ENCODE measurements at regions not wholly inside any gene's neighbourhood (a gene's known extent, or its start where the extent isn't known, plus 50 kb on each side); places are given as distances from the start of the nearest gene placed in this dataset.

- H3K36me3 Mint-ChIP-seq, result peaks cover 1% of the 10 kb centered on the region
- no peak for TF ChIP-seq CTCF (conservative IDR thresholded peaks at IDR 0.05)
- no peak overlapping the region for H3K4me3 Mint-ChIP-seq
- peaks cover 73% of the 10 kb centered on the region for H3K4me1 Mint-ChIP-seq (ENCODE audit: unreplicated experiment)
- no peak for DNase-seq (ENCODE audit: extremely low spot score, unreplicated experiment)
- no peaks in the 10 kb centered on the region for H3K9me3 Mint-ChIP-seq
- H3K27me3 Mint-ChIP-seq, result peaks cover 3% of the 10 kb centered on the region
- no peak overlapping the region for H3K27ac Mint-ChIP-seq
Measured at GRCh38 chr2:16327326-16327725, 338.3 kb downstream of the CYRIA start.

- DNase-seq (ENCODE audit: extremely low spot score, unreplicated experiment), result no peak
- peaks cover 75% of the 10 kb centered on the region for H3K4me1 Mint-ChIP-seq (ENCODE audit: unreplicated experiment)
- TF ChIP-seq CTCF (conservative IDR thresholded peaks at IDR 0.05), result no peak
- H3K9me3 Mint-ChIP-seq, result no peaks in the 10 kb centered on the region
- peaks cover 3% of the 10 kb centered on the region for H3K27me3 Mint-ChIP-seq
- no peak overlapping the region for H3K27ac Mint-ChIP-seq
- H3K4me3 Mint-ChIP-seq, result no peak overlapping the region
- H3K36me3 Mint-ChIP-seq, result no peaks in the 10 kb centered on the region
Measured at GRCh38 chr2:16326711-16327300, 338.8 kb downstream of the CYRIA start.

- H3K9me3 Mint-ChIP-seq, result no peaks in the 10 kb centered on the region
- no peaks in the 10 kb centered on the region for H3K36me3 Mint-ChIP-seq
- no peak overlapping the region for H3K4me3 Mint-ChIP-seq
- no peak overlapping the region for H3K27ac Mint-ChIP-seq
- H3K4me1 Mint-ChIP-seq (ENCODE audit: unreplicated experiment), result peaks cover 68% of the 10 kb centered on the region
- H3K27me3 Mint-ChIP-seq, result peaks cover 3% of the 10 kb centered on the region
- DNase-seq (ENCODE audit: extremely low spot score, unreplicated experiment), result no peak
- TF ChIP-seq CTCF (conservative IDR thresholded peaks at IDR 0.05), result no peak
Measured at GRCh38 chr2:16325976-16326510, 339.6 kb downstream of the CYRIA start.

GRCh38 chr2:16325016-16325975 is 340.3 kb downstream of the CYRIA start:
- Mint-ChIP-seq H3K27ac (peak overlapping the region; percentile 14), H3K4me3 (no peak overlapping the region), H3K27me3 (peaks cover 3% of the 10 kb centered on the region), H3K4me1 (ENCODE audit: unreplicated experiment) (peaks cover 63% of the 10 kb centered on the region), H3K36me3 (no peaks in the 10 kb centered on the region), H3K9me3 (no peaks in the 10 kb centered on the region)
- no peak for TF ChIP-seq CTCF (conservative IDR thresholded peaks at IDR 0.05)
- DNase-seq (ENCODE audit: extremely low spot score, unreplicated experiment), result no peak

GRCh38 chr2:16324544-16324937 is 341.1 kb downstream of the CYRIA start:
- TF ChIP-seq CTCF (conservative IDR thresholded peaks at IDR 0.05), result no peak
- Mint-ChIP-seq H3K4me1 (ENCODE audit: unreplicated experiment) (peaks cover 60% of the 10 kb centered on the region), H3K27me3 (peaks cover 3% of the 10 kb centered on the region), H3K27ac (no peak overlapping the region), H3K36me3 (no peaks in the 10 kb centered on the region), H3K4me3 (no peak overlapping the region), H3K9me3 (no peaks in the 10 kb centered on the region)
- no peak for DNase-seq (ENCODE audit: extremely low spot score, unreplicated experiment)

Data from type B pancreatic cell (in vitro differentiated cells).